H1 (cell line): ENCODE measurements at regions not wholly inside any gene's neighbourhood (a gene's known extent, or its start where the extent isn't known, plus 50 kb on each side); places are given as distances from the start of the nearest gene placed in this dataset.

Source experiments
- CTCF ChIA-PET: fragments of 300-600 bp; sonication (Branson Sonifier 250); formaldehyde crosslinking; loops from one replicate; lab custom pipeline; 2021; ENCODE audit not compliant: partially characterized antibody; lab: Charles Lee
- POLR2A ChIA-PET: fragments of 300-600 bp; sonication (Branson Sonifier 250); formaldehyde crosslinking; loops from one replicate; lab custom pipeline; 2021; ENCODE audit warnings: inconsistent platforms; ENCODE audit not compliant: partially characterized antibody; lab: Charles Lee
- DNase-seq, 2 experiments: peaks; one replicate each; pipeline versions ENCODE4 v3.0.0 to v3.0.0-alpha.2; 2010 to 2022; ENCODE audit warnings: low spot score in 2 of 2, low read depth in 1 of 2, mixed read lengths in 1 of 2
- FAIRE-seq: peaks from 2 replicates; lab custom pipeline; 2011; peaks lifted over from hg19 to GRCh38; lab: Jason Lieb, UNC
- H2AFZ ChIP-seq: 2 replicates; pipeline ENCODE4 v1.8.1; 2012; ENCODE audit warnings: low read length, inconsistent platforms
- H2AK5ac ChIP-seq: 2 replicates; pipeline ENCODE4 v1.6.1; 2013; ENCODE audit warnings: low read depth, low read length
- H2BK120ac ChIP-seq: replicated peaks from 2 replicates; pipeline ENCODE3; 2013; ENCODE audit warnings: low read depth, low read length, inconsistent platforms
- H2BK12ac ChIP-seq: 2 replicates; pipeline ENCODE4 v1.6.1; 2013; ENCODE audit warnings: low read depth, low read length
- H2BK15ac ChIP-seq: 2 replicates; pipeline ENCODE4 v1.6.1; 2013; ENCODE audit warnings: low read length
- H2BK20ac ChIP-seq: 2 replicates; pipeline ENCODE4 v1.6.1; 2013; ENCODE audit warnings: low read length
- H2BK5ac ChIP-seq: 2 replicates; pipeline ENCODE4 v1.6.1; 2013; ENCODE audit warnings: low read depth, low read length
- H3K14ac ChIP-seq: 2 replicates; pipeline ENCODE4 v1.6.1; 2013; ENCODE audit warnings: inconsistent platforms; ENCODE audit not compliant: insufficient read length
- H3K18ac ChIP-seq: 2 replicates; pipeline ENCODE4 v1.6.1; 2013; ENCODE audit warnings: low read length; ENCODE audit errors: extremely low read depth
- H3K23ac ChIP-seq: 2 replicates; pipeline ENCODE4 v1.6.1; 2013; ENCODE audit warnings: inconsistent platforms; ENCODE audit not compliant: insufficient read length
- H3K23me2 ChIP-seq: 2 replicates; pipeline ENCODE4 v1.6.1; 2013; ENCODE audit warnings: low read depth, low read length
- H3K27ac ChIP-seq: 2 replicates; pipeline ENCODE4 v1.6.1; 2011; ENCODE audit warnings: low read depth, low read length, inconsistent platforms
- H3K27me3 ChIP-seq, 4 experiments: replicated peaks in 1 of 4; 1 replicate in 1 of 4; 2 replicates in 3 of 4; pipeline versions ENCODE4 v1.6.1 to v1.8.1; 2011 to 2013; ENCODE audit warnings: low read length in 3 of 4, mild to moderate bottlenecking in 3 of 4, inconsistent platforms in 2 of 4, mixed read lengths in 2 of 4, moderate library complexity in 1 of 4; ENCODE audit not compliant: control insufficient read depth in 3 of 4, insufficient read depth in 3 of 4; ENCODE audit errors: extremely low read depth in 1 of 4
- H3K36me3 ChIP-seq, 4 experiments: 2 replicates each; pipeline versions ENCODE4 v1.6.1 to v1.8.1; 2011 to 2013; ENCODE audit warnings: mild to moderate bottlenecking in 4 of 4, low read length in 3 of 4, moderate library complexity in 2 of 4, control low read depth in 1 of 4, inconsistent platforms in 1 of 4; ENCODE audit not compliant: insufficient read depth in 4 of 4, control insufficient read depth in 2 of 4
- H3K4ac ChIP-seq: replicated peaks from 2 replicates; pipeline ENCODE3; 2013; ENCODE audit warnings: low read length, low read depth, mixed read lengths, inconsistent platforms; ENCODE audit not compliant: insufficient read length
- H3K4me1 ChIP-seq, 4 experiments: replicated peaks in 1 of 4; 1 replicate in 1 of 4; 2 replicates in 3 of 4; pipeline versions ENCODE4 v1.6.1 to v1.8.1; 2011 to 2013; ENCODE audit warnings: low read length in 3 of 4, inconsistent platforms in 2 of 4, mixed read lengths in 1 of 4; ENCODE audit not compliant: insufficient read depth in 4 of 4, control insufficient read depth in 3 of 4
- H3K4me2 ChIP-seq, 2 experiments: 2 replicates each; pipeline versions ENCODE4 v1.6.1 to v1.8.1; 2011 to 2013; ENCODE audit warnings: low read depth in 2 of 2, low read length in 2 of 2, control low read depth in 1 of 2, inconsistent platforms in 1 of 2, mild to moderate bottlenecking in 1 of 2; ENCODE audit not compliant: insufficient read depth in 1 of 2
- H3K4me3 ChIP-seq, 4 experiments: fragments of 200-600, 300-600 bp in 1 of 4; sonication (generic), shearing (Covaris generic), sonication (Bioruptor Twin) in 1 of 4; 2 replicates each; pipeline versions ENCODE4 v1.5.1 to v1.8.1; 2011 to 2016; ENCODE audit warnings: low read length in 4 of 4, low read depth in 3 of 4, control low read depth in 2 of 4, inconsistent platforms in 2 of 4, mild to moderate bottlenecking in 2 of 4, mixed read lengths in 1 of 4, moderate library complexity in 1 of 4; ENCODE audit not compliant: insufficient read depth in 2 of 4; ENCODE audit errors: extremely low read depth in 1 of 4
- H3K56ac ChIP-seq: replicated peaks from 2 replicates; pipeline ENCODE3; 2013; ENCODE audit warnings: low read depth, mild to moderate bottlenecking, mixed read lengths, low read length, inconsistent platforms; ENCODE audit not compliant: insufficient read length
- H3K79me1 ChIP-seq: 2 replicates; pipeline ENCODE4 v1.6.1; 2013; ENCODE audit warnings: low read depth, low read length, control low read depth
- H3K79me2 ChIP-seq, 2 experiments: 2 replicates each; pipeline versions ENCODE4 v1.6.1 to v1.8.1; 2012 to 2013; ENCODE audit warnings: low read length in 2 of 2, mild to moderate bottlenecking in 2 of 2, inconsistent platforms in 1 of 2; ENCODE audit not compliant: insufficient read depth in 2 of 2, control insufficient read depth in 1 of 2
- H3K9ac ChIP-seq, 4 experiments: replicated peaks in 1 of 4; 1 replicate in 1 of 4; 2 replicates in 3 of 4; pipeline versions ENCODE4 v1.6.1 to v1.8.1; 2011 to 2013; ENCODE audit warnings: low read depth in 3 of 4, low read length in 3 of 4, control low read depth in 2 of 4, mild to moderate bottlenecking in 2 of 4, moderate library complexity in 2 of 4, inconsistent platforms in 1 of 4; ENCODE audit errors: extremely low read depth in 1 of 4
- H3K9me3 ChIP-seq, 2 experiments: 2 replicates each; pipeline versions ENCODE4 v1.6.1 to v1.8.1; 2012 to 2013; ENCODE audit warnings: mild to moderate bottlenecking in 2 of 2, moderate library complexity in 2 of 2, control low read depth in 1 of 2, inconsistent platforms in 1 of 2, low read depth in 1 of 2, low read length in 1 of 2, mixed read lengths in 1 of 2; ENCODE audit not compliant: insufficient read depth in 2 of 2
- H4K20me1 ChIP-seq, 2 experiments: replicated peaks in 1 of 2; 2 replicates each; pipeline versions ENCODE3 to v1.8.1; 2011 to 2013; ENCODE audit warnings: inconsistent platforms in 2 of 2, low read length in 2 of 2, mild to moderate bottlenecking in 1 of 2; ENCODE audit not compliant: insufficient read depth in 2 of 2, control insufficient read depth in 1 of 2
- H4K5ac ChIP-seq: 2 replicates; pipeline ENCODE4 v1.6.1; 2013; ENCODE audit warnings: low read length, low read depth, mixed read lengths, inconsistent platforms; ENCODE audit not compliant: insufficient read length
- H4K8ac ChIP-seq: 2 replicates; pipeline ENCODE4 v1.8.0; 2013; ENCODE audit warnings: mild to moderate bottlenecking, moderate library complexity, low read length, inconsistent platforms; ENCODE audit not compliant: insufficient read depth; ENCODE audit errors: extremely low read depth
- H4K91ac ChIP-seq: replicated peaks from 2 replicates; pipeline ENCODE3; 2013; ENCODE audit warnings: low read length, mixed read lengths, inconsistent platforms; ENCODE audit not compliant: insufficient read length
- CHD1 ChIP-seq: IDR thresholded peaks from 2 replicates; pipeline ENCODE4 v1.6.1; 2012; ENCODE audit warnings: low read depth, low read length, improper control_type of control experiment
- KDM1A ChIP-seq: fragments of 200-600, 300-600 bp; sonication (generic); IDR thresholded peaks from 2 replicates; pipeline ENCODE4 v1.7.1; 2016; ENCODE audit warnings: mild to moderate bottlenecking, low read length, borderline replicate concordance
- SIX5 ChIP-seq: IDR thresholded peaks from 2 replicates; pipeline ENCODE4 v1.6.1; 2011; ENCODE audit warnings: mild to moderate bottlenecking, low read depth, low read length
- TAF1 ChIP-seq: IDR thresholded peaks from 2 replicates; pipeline ENCODE4 v1.6.1; 2011; ENCODE audit warnings: mild to moderate bottlenecking, low read depth, low read length
- WGBS, 2 experiments: shearing (Covaris generic) in 1 of 2; methylation state at CpG; one replicate each; pipeline versions ENCODE4 v1.1.6 to v1.1.7; 2013 to 2015; ENCODE audit warnings: low lambda C conversion rate in 2 of 2, mixed read lengths in 2 of 2, inconsistent platforms in 1 of 2, low coverage in 1 of 2, missing lambda C conversion rate in 1 of 2; ENCODE audit not compliant: insufficient replicate concordance in 2 of 2, insufficient coverage in 1 of 2, insufficient read length in 1 of 2; ENCODE audit errors: extremely low coverage in 1 of 2, missing lambda C conversion rate in 1 of 2; 5-methylcytosine and 5-hydroxymethylcytosine counted together
- TF ChIP-seq, protein P1 (sequence below), 3 experiments: IDR thresholded peaks; 1 replicate in 2 of 3; 2 replicates in 1 of 3; pipeline versions ENCODE4 v1.5.1 to v1.6.1; 2011; ENCODE audit warnings: low read length in 3 of 3, mild to moderate bottlenecking in 3 of 3, inconsistent platforms in 2 of 3, low read depth in 1 of 3, moderate library complexity in 1 of 3; ENCODE audit not compliant: insufficient read depth in 1 of 3; ENCODE audit errors: control extremely low read depth in 1 of 3
- TF ChIP-seq, protein P2 (sequence below): IDR thresholded peaks from 2 replicates; pipeline ENCODE4 v1.6.1; 2012; ENCODE audit warnings: inconsistent platforms

DNA sequence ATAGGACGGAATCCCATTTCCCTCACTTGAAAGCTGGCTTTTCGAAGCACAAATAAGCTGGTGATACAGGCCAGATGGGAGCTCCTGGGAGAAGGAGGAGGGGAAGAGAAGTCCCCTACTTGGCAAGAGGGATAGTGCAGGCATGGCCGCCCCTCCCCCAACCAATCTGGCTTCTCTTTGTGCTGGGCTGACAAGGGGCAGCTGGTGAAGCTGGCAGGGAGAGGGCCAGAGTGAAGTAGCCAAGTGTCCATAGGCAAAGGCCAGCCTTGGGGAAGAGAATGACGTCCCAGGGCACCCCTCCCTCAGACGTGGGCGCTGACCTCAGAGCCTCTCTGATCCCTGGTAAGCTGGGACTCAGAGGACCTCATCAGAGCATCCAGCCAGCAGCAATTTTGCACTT lies 78.7 kb upstream of the GRAMD1B start:
- Histone ChIP-seq H3K4ac (no peak overlapping the region), H3K4me3 (no peak overlapping the region), H2AFZ (peak overlapping the region; percentile 98), H3K9me3 (no peaks in the 10 kb centered on the region), H2BK12ac (peak overlapping the region; percentile 18; the same call in 1 of the 2 replicates), H2BK120ac (no peak overlapping the region), H3K4me2 (no peak overlapping the region; a peak in 1 of 4 replicates), H2BK15ac (no peak overlapping the region; the same call in 1 of the 2 replicates), H4K20me1 (no peaks in the 10 kb centered on the region), H3K27me3 (peaks cover 0 to 4% (median 1%) of the 10 kb centered on the region in 4 experiments; a peak in 3 of 7 replicates), H3K9ac (no peak overlapping the region), H3K79me1 (no peaks in the 10 kb centered on the region), H2BK20ac (0 out of 2 replicates have a peak overlapping the region, but pooled peaks have one; percentile 44), H3K14ac (no peak overlapping the region), H3K23me2 (no peaks in the 10 kb centered on the region), H3K79me2 (no peaks in the 10 kb centered on the region), H2AK5ac (no peak overlapping the region), H2BK5ac (no peak overlapping the region), H3K23ac (no peak overlapping the region), H3K18ac (no peak overlapping the region; the same call in 1 of the 2 replicates), H3K56ac (no peak overlapping the region), H3K36me3 (no peaks in the 10 kb centered on the region), H3K27ac (no peak overlapping the region), H3K4me1 (peaks cover 0 to 10% (median 1%) of the 10 kb centered on the region in 4 experiments; a peak in 3 of 7 replicates), H4K91ac (peak overlapping the region; percentile 56), H4K5ac (peak overlapping the region; percentile 10), H4K8ac (no peak overlapping the region; the same call in 1 of the 2 replicates)
- FAIRE-seq (no peak), DNase-seq (peak in 1 of 2 experiments; percentile 61)
- CTCF ChIA-PET: interaction anchor here (0.8 to 1.6 kb wide), 11 partner anchors 9 to 248 kb away, joined by 3 to 4 read pairs (median 3); no protein-coding TSS in a partner anchor
- TF ChIP-seq, protein P1, sequence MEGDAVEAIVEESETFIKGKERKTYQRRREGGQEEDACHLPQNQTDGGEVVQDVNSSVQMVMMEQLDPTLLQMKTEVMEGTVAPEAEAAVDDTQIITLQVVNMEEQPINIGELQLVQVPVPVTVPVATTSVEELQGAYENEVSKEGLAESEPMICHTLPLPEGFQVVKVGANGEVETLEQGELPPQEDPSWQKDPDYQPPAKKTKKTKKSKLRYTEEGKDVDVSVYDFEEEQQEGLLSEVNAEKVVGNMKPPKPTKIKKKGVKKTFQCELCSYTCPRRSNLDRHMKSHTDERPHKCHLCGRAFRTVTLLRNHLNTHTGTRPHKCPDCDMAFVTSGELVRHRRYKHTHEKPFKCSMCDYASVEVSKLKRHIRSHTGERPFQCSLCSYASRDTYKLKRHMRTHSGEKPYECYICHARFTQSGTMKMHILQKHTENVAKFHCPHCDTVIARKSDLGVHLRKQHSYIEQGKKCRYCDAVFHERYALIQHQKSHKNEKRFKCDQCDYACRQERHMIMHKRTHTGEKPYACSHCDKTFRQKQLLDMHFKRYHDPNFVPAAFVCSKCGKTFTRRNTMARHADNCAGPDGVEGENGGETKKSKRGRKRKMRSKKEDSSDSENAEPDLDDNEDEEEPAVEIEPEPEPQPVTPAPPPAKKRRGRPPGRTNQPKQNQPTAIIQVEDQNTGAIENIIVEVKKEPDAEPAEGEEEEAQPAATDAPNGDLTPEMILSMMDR (IDR thresholded peaks at IDR 0.05; ENCODE audit: control extremely low read depth in 1 of 3, insufficient read depth in 1 of 3, low read depth in 1 of 3, low read length in 3 of 3): peak in 1 of 3 experiments; percentile 4; a peak in 1 of 4 replicates
- TF ChIP-seq SIX5: no peak
- TF ChIP-seq, protein P2, sequence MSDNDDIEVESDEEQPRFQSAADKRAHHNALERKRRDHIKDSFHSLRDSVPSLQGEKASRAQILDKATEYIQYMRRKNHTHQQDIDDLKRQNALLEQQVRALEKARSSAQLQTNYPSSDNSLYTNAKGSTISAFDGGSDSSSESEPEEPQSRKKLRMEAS: 0 out of 2 replicates have a peak, but pooled peaks have one; percentile 27
- TF ChIP-seq TAF1: 0 out of 2 replicates have a peak, but pooled peaks have one; percentile 31
- TF ChIP-seq CHD1: no peak
- TF ChIP-seq KDM1A: no peak
- 56% methylated on average over 6 of the region's 6 CpGs; no CpG with 5 or more reads in 1 of the 2 experiments for WGBS, 2 experiments
- POLR2A ChIA-PET: interaction anchor here (0.8 kb wide), 1 partner anchor 38 kb away, joined by 3 read pairs; no protein-coding TSS in a partner anchor
